ENCODE measurements at regions not wholly inside any gene's neighbourhood (a gene's known extent, or its start where the extent isn't known, plus 50 kb on each side); places are given as distances from the start of the nearest gene placed in this dataset.

- TF ChIP-seq, protein P1, sequence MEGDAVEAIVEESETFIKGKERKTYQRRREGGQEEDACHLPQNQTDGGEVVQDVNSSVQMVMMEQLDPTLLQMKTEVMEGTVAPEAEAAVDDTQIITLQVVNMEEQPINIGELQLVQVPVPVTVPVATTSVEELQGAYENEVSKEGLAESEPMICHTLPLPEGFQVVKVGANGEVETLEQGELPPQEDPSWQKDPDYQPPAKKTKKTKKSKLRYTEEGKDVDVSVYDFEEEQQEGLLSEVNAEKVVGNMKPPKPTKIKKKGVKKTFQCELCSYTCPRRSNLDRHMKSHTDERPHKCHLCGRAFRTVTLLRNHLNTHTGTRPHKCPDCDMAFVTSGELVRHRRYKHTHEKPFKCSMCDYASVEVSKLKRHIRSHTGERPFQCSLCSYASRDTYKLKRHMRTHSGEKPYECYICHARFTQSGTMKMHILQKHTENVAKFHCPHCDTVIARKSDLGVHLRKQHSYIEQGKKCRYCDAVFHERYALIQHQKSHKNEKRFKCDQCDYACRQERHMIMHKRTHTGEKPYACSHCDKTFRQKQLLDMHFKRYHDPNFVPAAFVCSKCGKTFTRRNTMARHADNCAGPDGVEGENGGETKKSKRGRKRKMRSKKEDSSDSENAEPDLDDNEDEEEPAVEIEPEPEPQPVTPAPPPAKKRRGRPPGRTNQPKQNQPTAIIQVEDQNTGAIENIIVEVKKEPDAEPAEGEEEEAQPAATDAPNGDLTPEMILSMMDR (IDR thresholded peaks at IDR 0.05; ENCODE audit: borderline replicate concordance, control extremely low read depth, extremely low read depth, insufficient read depth, missing control alignments): no peak
- DNase-seq (ENCODE audit: low spot score): no peak
- in situ Hi-C loops (cut with MboI; ENCODE audit: low sequenced_read_pairs, unreplicated experiment): loop anchor here (10.0 kb wide), 1 partner anchor 201 kb away; no protein-coding TSS in a partner anchor
Observed at GRCh38 chr3:25855266-25855784, 65.4 kb downstream of the OXSM start.

DNA sequence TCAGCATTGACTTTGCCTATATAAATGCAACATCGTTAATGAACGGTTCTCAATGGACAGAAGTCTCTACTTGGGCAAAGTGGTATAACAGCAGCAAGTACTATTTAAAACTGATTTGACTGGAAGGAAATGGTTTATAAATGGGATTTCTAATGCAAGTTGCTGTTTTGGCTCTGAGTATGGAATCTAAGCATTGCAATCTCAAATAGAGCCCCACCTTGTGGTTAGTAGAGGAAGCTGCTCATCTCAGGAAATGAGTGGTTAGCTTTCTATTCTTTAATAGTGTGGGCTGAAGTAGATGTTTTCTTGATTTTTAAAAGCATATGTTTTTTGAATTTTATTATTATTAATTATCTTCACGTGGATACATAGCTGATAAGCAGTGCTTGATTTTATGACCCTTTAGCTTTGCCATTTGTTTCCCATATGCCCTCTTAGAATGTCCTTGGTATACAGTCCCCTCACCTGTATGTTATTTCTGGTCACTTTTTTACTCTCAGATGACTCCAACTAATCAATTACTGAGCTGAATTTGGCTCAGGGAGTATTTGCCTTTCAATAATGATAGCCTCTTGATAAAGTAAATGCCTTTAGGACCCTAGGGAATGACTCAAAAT lies 67.1 kb downstream of the OXSM start:
- TF ChIP-seq, protein P1 (IDR thresholded peaks at IDR 0.05; ENCODE audit: borderline replicate concordance, control extremely low read depth, extremely low read depth, insufficient read depth, missing control alignments): peak; percentile 65
- DNase-seq (ENCODE audit: low spot score): peak; percentile 65
- in situ Hi-C loops (cut with MboI; ENCODE audit: low sequenced_read_pairs, unreplicated experiment): loop anchor here (10.0 kb wide), 1 partner anchor 202 kb away; no protein-coding TSS in a partner anchor

DNA sequence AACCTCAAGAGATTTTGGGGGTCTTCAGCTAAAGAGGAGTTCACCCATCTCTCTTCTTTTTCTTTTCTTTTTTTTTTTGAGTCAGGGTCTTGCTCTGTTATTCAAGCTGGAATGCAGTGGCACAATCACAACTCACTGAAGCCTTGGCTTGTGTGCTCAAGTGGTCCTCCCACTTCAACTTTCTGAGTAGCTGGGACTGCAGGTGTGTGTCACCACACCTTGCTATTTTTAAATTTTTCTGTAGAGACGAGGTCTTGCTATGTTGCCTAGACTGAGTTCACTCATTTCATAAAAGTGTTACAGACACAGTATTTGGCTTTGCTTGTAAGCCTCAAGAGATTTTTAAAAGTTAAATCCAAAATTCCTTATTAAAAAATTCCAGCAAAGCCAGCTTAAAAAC lies 71.7 kb downstream of the OXSM start:
- in situ Hi-C loops (cut with MboI; ENCODE audit: low sequenced_read_pairs, unreplicated experiment): no loop called here
- DNase-seq (ENCODE audit: low spot score): no peak
- TF ChIP-seq, protein P1 (IDR thresholded peaks at IDR 0.05; ENCODE audit: borderline replicate concordance, control extremely low read depth, extremely low read depth, insufficient read depth, missing control alignments): no peak

- no peak for DNase-seq (ENCODE audit: low spot score)
- in situ Hi-C loops (cut with MboI; ENCODE audit: low sequenced_read_pairs, unreplicated experiment): no loop called here
- TF ChIP-seq, protein P1 (IDR thresholded peaks at IDR 0.05; ENCODE audit: borderline replicate concordance, control extremely low read depth, extremely low read depth, insufficient read depth, missing control alignments): no peak
Observed at GRCh38 chr3:25863011-25863415, 73.1 kb downstream of the OXSM start.

- in situ Hi-C loops (cut with MboI; ENCODE audit: low sequenced_read_pairs, unreplicated experiment): no loop called here
- DNase-seq (ENCODE audit: low spot score): no peak
- TF ChIP-seq, protein P1 (IDR thresholded peaks at IDR 0.05; ENCODE audit: borderline replicate concordance, control extremely low read depth, extremely low read depth, insufficient read depth, missing control alignments): no peak
Observed at GRCh38 chr3:25863416-25863959, 73.6 kb downstream of the OXSM start.

DNA sequence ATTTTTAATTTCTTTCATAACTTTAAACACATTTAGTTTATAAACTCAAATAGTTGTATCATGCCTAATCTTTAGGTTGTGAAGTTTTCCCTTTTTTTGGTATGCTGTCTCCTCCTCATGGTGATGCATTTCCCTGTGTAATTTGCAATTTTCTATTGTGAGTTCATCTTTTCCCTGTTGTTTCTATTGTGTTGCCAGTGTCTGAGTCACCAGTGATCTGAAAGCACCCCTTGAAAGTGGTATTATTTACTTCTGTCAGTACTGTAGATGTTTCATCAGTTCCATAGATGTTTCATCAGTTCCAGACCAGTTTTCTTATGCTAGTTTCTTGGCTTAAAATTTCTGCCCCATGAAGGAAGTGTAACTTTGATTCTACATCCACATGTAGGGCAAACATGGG lies 80.6 kb downstream of the OXSM start:
- no peak for DNase-seq (ENCODE audit: low spot score)
- TF ChIP-seq, protein P1 (IDR thresholded peaks at IDR 0.05; ENCODE audit: borderline replicate concordance, control extremely low read depth, extremely low read depth, insufficient read depth, missing control alignments): no peak
- in situ Hi-C loops (cut with MboI; ENCODE audit: low sequenced_read_pairs, unreplicated experiment): no loop called here
